ENCODE measurements at regions not wholly inside any gene's neighbourhood (a gene's known extent, or its start where the extent isn't known, plus 50 kb on each side); places are given as distances from the start of the nearest gene placed in this dataset.

GRCh38 chr5:60256546-60256945, 363.0 kb upstream of the PDE4D start:
- TF ChIP-seq RAD21 (IDR thresholded peaks at IDR 0.05) (no peak), CTCF (IDR thresholded peaks at IDR 0.05; ENCODE audit: low read depth, low read length, missing input control) (no peak), MAX (IDR thresholded peaks at IDR 0.05) (no peak), HNF4G (IDR thresholded peaks at IDR 0.05) (no peak), YY1 (IDR thresholded peaks at IDR 0.05) (no peak), EGR1 (IDR thresholded peaks at IDR 0.05; ENCODE audit: low read depth in 2 of 2) (no peak), JUND (IDR thresholded peaks at IDR 0.05) (no peak)

All from liver (tissue), 3 donors.